ACC112 (cell line): ENCODE measurements at regions not wholly inside any gene's neighbourhood (a gene's known extent, or its start where the extent isn't known, plus 50 kb on each side); places are given as distances from the start of the nearest gene placed in this dataset.

Experiments used
- H2AFZ ChIP-seq: fragments of 200-600 bp; sonication (generic); one replicate; pipeline ENCODE4 v1.6.0; 2017; ENCODE audit warnings: antibody characterized with exemption, low read length; ENCODE audit not compliant: unreplicated experiment
- H3K27ac ChIP-seq: fragments of 200-600 bp; sonication (generic); 2 replicates; pipeline ENCODE4 v1.5.1; 2014; ENCODE audit warnings: low read depth, mild to moderate bottlenecking, antibody characterized with exemption, low read length, moderate library complexity
- H3K27me3 ChIP-seq: fragments of 200-600 bp; sonication (generic); 2 replicates; pipeline ENCODE4 v1.6.1; 2014; ENCODE audit warnings: mild to moderate bottlenecking, antibody characterized with exemption, low read length, moderate library complexity, mixed read lengths; ENCODE audit not compliant: insufficient read depth
- H3K36me3 ChIP-seq: fragments of 200-600 bp; sonication (generic); 2 replicates; pipeline ENCODE4 v1.6.1; 2016; ENCODE audit warnings: mild to moderate bottlenecking, antibody characterized with exemption, low read length, moderate library complexity, mixed read lengths; ENCODE audit not compliant: insufficient read depth
- H3K4me1 ChIP-seq: fragments of 200-600 bp; sonication (generic); one replicate; pipeline ENCODE4 v1.6.1; 2016; ENCODE audit warnings: low read length, mixed read lengths; ENCODE audit not compliant: insufficient read depth, unreplicated experiment, control insufficient read depth
- H3K4me3 ChIP-seq: fragments of 200-600 bp; sonication (generic); 2 replicates; pipeline ENCODE4 v1.5.1; 2014; ENCODE audit warnings: mild to moderate bottlenecking, low read depth, low read length
- H3K79me2 ChIP-seq: fragments of 200-600 bp; sonication (generic); one replicate; pipeline ENCODE4 v1.6.0; 2016; ENCODE audit warnings: low read length; ENCODE audit not compliant: control insufficient read depth, unreplicated experiment, insufficient read depth

GRCh38 chr9:108479989-108480652 lies 375.7 kb downstream of the ACTL7B start:
- peak overlapping the region; percentile 100 for H3K27ac ChIP-seq
- H3K79me2 ChIP-seq = no peaks in the 10 kb centered on the region
- H3K4me1 ChIP-seq = peaks cover 41% of the 10 kb centered on the region
- H3K27me3 ChIP-seq = no peaks in the 10 kb centered on the region
- no peak overlapping the region for H3K4me3 ChIP-seq
- no peaks in the 10 kb centered on the region for H3K36me3 ChIP-seq
- H2AFZ ChIP-seq = no peak overlapping the region

- no peaks in the 10 kb centered on the region for H3K36me3 ChIP-seq
- H3K27ac ChIP-seq = peak overlapping the region; percentile 100
- peak overlapping the region; percentile 61 for H3K4me3 ChIP-seq
- H2AFZ ChIP-seq = no peak overlapping the region
- no peaks in the 10 kb centered on the region for H3K27me3 ChIP-seq
- peaks cover 53% of the 10 kb centered on the region for H3K4me1 ChIP-seq
- H3K79me2 ChIP-seq = no peaks in the 10 kb centered on the region
Measured at GRCh38 chr9:108478431-108479332, 377.1 kb downstream of the ACTL7B start.

DNA sequence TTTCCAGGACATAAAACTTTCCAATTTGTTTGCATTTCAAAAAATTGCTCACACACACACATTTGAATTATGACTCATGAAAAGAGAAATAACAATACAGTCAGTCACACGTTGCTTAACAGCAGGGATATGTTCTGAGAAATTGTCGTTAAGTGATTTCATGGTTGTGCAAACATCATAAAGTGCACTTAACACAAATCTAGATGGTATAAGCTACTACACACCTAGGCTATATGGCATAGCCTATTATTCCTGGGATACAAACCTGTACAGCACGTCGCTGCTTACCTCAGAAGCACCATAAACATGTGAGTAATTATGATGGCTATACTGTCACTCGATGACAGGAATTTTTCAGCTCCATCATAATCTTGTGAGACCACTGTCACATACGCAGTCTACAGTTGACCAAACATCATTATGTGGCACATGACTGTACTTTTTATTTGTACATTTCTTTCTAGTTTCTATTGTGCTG lies 378.2 kb downstream of the ACTL7B start:
- Histone ChIP-seq H2AFZ (no peak overlapping the region), H3K27me3 (no peaks in the 10 kb centered on the region), H3K36me3 (no peaks in the 10 kb centered on the region), H3K79me2 (no peaks in the 10 kb centered on the region), H3K27ac (peak overlapping the region; percentile 100), H3K4me1 (peaks cover 61% of the 10 kb centered on the region), H3K4me3 (peak overlapping the region; percentile 31; the same call in 1 of the 2 replicates)

DNA sequence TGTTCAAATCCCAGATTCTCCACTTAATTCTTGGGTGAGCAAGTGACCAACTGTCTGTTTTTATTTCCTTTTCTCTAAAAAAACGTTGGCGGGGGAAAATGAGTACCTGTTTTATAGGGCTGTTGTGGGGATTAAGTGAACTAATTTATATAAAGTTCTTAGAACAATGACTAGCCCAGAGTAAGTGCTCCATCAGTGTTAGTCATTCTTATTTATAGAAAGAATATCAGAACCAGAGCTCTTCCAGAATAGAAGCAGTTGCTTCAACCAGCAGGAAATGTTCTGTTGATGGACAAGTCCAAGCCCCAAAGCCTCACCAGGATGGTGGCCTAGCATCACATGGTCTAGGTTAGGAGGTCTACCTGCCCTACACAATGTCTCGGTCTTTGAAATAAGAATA lies 379.2 kb downstream of the ACTL7B start:
- Histone ChIP-seq H3K4me3 (peak overlapping the region; percentile 18; the same call in 1 of the 2 replicates), H3K36me3 (no peaks in the 10 kb centered on the region), H2AFZ (no peak overlapping the region), H3K27ac (peak overlapping the region; percentile 100), H3K27me3 (no peaks in the 10 kb centered on the region), H3K79me2 (no peaks in the 10 kb centered on the region), H3K4me1 (peaks cover 70% of the 10 kb centered on the region)

DNA sequence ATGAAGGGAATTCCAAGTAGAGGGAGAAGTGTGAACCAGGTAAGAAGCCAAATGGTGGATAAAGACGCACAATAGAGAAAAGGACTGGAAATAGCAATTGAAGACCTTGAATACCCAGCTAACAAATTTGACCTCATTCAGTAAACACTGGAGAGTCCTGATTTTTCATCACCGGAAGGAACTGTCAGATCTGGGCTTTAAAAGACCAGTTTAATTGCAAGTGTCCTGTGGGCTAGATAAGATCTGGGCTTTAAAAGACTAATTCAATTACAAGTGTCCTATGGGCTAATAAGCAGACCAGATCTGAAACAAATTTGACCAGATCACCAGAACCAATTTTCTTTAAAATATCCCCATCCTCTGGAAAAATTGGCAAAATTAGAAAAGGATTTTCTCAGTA lies 380.0 kb downstream of the ACTL7B start:
- Histone ChIP-seq H3K4me3 (no peak overlapping the region), H3K79me2 (no peaks in the 10 kb centered on the region), H2AFZ (no peak overlapping the region), H3K4me1 (peaks cover 70% of the 10 kb centered on the region), H3K27me3 (no peaks in the 10 kb centered on the region), H3K27ac (peak overlapping the region; percentile 100; the same call in 1 of the 2 replicates), H3K36me3 (no peaks in the 10 kb centered on the region)

GRCh38 chr9:108474356-108474755 lies 381.4 kb downstream of the ACTL7B start:
- Histone ChIP-seq H3K36me3 (no peaks in the 10 kb centered on the region), H3K27ac (peak overlapping the region; percentile 90), H2AFZ (no peak overlapping the region), H3K27me3 (no peaks in the 10 kb centered on the region), H3K4me3 (no peak overlapping the region), H3K79me2 (no peaks in the 10 kb centered on the region), H3K4me1 (peaks cover 73% of the 10 kb centered on the region)

DNA sequence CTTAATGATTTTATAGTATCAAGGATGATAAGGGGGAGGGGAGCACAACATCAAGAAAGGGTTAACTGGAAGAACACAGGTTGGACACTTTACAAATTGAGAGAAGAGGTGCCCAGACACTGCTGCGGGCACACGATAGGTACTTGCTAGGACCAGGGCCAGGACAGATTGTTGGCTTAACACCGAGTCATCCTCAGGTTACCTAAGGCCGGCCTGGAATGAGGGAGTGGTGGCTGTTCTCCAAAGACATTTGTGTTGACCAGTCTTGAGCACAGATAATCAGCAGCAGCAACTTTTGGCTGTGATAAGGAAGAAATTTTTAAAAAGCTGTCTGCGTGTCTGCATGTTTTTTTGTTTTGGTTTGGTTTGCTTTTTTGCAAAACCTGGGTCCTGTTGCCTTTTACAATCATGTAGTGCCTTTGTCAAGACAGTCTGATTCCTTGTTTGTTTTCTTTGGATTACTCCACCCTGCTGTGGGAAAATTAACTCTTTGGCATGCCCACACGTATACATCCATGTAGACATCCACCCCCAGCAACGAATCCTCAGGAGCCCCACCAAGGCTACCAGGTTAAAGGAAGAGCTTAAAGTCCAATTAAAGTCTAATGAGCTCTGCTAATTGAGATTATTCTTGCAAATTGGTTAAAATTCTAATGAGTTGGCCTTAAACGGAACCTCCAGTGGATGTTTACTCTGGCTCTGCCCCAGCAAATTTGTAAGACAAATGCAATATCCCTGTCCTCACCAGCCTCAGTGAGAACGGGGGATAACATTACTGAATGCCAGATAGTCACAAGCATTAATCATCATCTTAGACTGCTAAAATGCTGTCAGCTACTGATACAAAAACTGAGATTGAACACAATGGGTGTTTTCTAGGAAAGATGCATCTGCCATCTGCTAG lies 382.3 kb downstream of the ACTL7B start:
- peak overlapping the region; percentile 44 for H3K4me3 ChIP-seq
- H3K36me3 ChIP-seq = no peaks in the 10 kb centered on the region
- no peaks in the 10 kb centered on the region for H3K27me3 ChIP-seq
- H3K79me2 ChIP-seq = no peaks in the 10 kb centered on the region
- H3K27ac ChIP-seq = peak overlapping the region; percentile 90
- no peak overlapping the region for H2AFZ ChIP-seq
- peaks cover 77% of the 10 kb centered on the region for H3K4me1 ChIP-seq

DNA sequence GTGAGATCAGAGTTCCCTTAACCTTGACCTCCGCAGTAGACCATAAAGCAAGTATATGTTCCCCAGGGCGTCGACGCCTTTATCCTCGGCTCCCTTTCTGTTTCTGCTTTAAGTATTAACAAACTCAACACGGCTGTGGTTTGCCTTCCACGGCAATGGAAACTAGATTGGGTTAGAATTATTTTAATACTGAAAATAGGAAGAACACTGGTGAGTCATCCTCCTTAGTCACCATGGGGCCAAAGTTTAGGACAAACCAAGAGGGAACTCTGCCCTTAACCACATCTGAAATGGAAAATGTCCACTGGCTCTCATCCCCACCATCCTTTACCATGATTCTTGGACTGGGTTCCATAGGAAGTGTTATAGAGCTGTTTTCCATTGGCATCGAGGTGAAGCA lies 386.1 kb downstream of the ACTL7B start:
- Histone ChIP-seq H2AFZ (peak overlapping the region; percentile 75), H3K4me3 (peak overlapping the region; percentile 34; the same call in 1 of the 2 replicates), H3K27me3 (no peaks in the 10 kb centered on the region), H3K79me2 (no peaks in the 10 kb centered on the region), H3K36me3 (no peaks in the 10 kb centered on the region), H3K4me1 (peaks cover 66% of the 10 kb centered on the region), H3K27ac (peak overlapping the region; percentile 95)

- Histone ChIP-seq H3K4me1 (peaks cover 58% of the 10 kb centered on the region), H2AFZ (peak overlapping the region; percentile 63), H3K36me3 (no peaks in the 10 kb centered on the region), H3K79me2 (no peaks in the 10 kb centered on the region), H3K27me3 (no peaks in the 10 kb centered on the region), H3K4me3 (peak overlapping the region; percentile 58; the same call in 1 of the 2 replicates), H3K27ac (peak overlapping the region; percentile 95)
Measured at GRCh38 chr9:108468364-108468763, 387.4 kb downstream of the ACTL7B start.
